ENCODE measurements at regions not wholly inside any gene's neighbourhood (a gene's known extent, or its start where the extent isn't known, plus 50 kb on each side); places are given as distances from the start of the nearest gene placed in this dataset.

DNA sequence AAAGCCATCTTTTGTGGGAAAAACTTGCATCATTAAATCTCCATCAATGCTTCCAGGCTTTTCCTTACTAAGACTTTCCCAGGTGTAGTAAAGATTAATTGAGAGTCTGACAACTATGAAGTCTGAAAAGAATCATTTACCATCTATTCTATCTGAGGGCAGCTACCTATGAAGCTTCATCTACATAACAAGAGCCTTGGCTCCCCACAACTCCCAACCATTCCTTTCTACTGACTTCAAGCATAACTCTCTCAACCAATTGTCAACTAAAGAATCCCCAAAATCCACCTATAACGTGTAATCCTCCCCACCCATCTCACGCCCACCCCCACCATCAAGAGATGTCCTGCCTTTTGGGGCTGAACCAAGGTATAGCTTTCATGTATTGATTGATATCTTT lies 101.5 kb upstream of the GABRA2 start:
- TF ChIP-seq, protein P1, sequence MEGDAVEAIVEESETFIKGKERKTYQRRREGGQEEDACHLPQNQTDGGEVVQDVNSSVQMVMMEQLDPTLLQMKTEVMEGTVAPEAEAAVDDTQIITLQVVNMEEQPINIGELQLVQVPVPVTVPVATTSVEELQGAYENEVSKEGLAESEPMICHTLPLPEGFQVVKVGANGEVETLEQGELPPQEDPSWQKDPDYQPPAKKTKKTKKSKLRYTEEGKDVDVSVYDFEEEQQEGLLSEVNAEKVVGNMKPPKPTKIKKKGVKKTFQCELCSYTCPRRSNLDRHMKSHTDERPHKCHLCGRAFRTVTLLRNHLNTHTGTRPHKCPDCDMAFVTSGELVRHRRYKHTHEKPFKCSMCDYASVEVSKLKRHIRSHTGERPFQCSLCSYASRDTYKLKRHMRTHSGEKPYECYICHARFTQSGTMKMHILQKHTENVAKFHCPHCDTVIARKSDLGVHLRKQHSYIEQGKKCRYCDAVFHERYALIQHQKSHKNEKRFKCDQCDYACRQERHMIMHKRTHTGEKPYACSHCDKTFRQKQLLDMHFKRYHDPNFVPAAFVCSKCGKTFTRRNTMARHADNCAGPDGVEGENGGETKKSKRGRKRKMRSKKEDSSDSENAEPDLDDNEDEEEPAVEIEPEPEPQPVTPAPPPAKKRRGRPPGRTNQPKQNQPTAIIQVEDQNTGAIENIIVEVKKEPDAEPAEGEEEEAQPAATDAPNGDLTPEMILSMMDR (IDR thresholded peaks at IDR 0.05): no peak
- TF ChIP-seq ZFX (IDR thresholded peaks at IDR 0.05; ENCODE audit: borderline replicate concordance): no peak

Data from 22Rv1 (cell line).